PC-9 (cell line): ENCODE measurements at regions not wholly inside any gene's neighbourhood (a gene's known extent, or its start where the extent isn't known, plus 50 kb on each side); places are given as distances from the start of the nearest gene placed in this dataset.
A peak's percentile ranks its signal among the peaks of the same experiment; 100 is the strongest.

Experiments
- BruUV-seq: library from RNA; stranded (reverse); fragments of 400-500 nt; replicated peaks from 2 replicates; lab custom pipeline; 2021; lab: Mats Ljungman, UMichigan
- CTCF ChIA-PET: fragments of 300-600 bp; sonication (Branson Sonifier 250); formaldehyde crosslinking; loops from one replicate; lab custom pipeline; 2022; ENCODE audit warnings: antibody characterized with exemption; lab: Charles Lee
- POLR2A ChIA-PET: fragments of 300-600 bp; sonication (Branson Sonifier 250); formaldehyde crosslinking; loops from one replicate; lab custom pipeline; 2022; ENCODE audit warnings: antibody characterized with exemption; ENCODE audit not compliant: unreplicated experiment; lab: Charles Lee
- DNase-seq, 2 experiments: peaks; one replicate each; pipeline versions ENCODE4 v3.0.0 to v3.0.0-alpha.2; 2015 to 2022; ENCODE audit warnings: mixed read lengths in 1 of 2
- H2AFZ ChIP-seq: fragments of 200-600 bp; sonication (generic); 2 replicates; pipeline ENCODE4 v1.8.1; 2017; ENCODE audit warnings: antibody characterized with exemption
- H3F3A ChIP-seq: fragments of 200-600 bp; sonication (generic); 2 replicates; pipeline ENCODE4 v1.8.1; 2017; ENCODE audit warnings: antibody characterized with exemption, mild to moderate bottlenecking, low read depth; ENCODE audit not compliant: insufficient read depth
- H3K27ac ChIP-seq: fragments of 200-600 bp; sonication (generic); 2 replicates; pipeline ENCODE4 v1.6.1; 2016; ENCODE audit warnings: mixed run types
- H3K27me3 ChIP-seq: fragments of 200-600 bp; sonication (generic); 2 replicates; pipeline ENCODE4 v1.6.1; 2016; ENCODE audit warnings: low read depth, mixed run types; ENCODE audit not compliant: insufficient read depth
- H3K36me3 ChIP-seq: fragments of 200-600 bp; sonication (generic); 2 replicates; pipeline ENCODE4 v1.6.1; 2016; ENCODE audit warnings: low read depth, mixed run types
- H3K4me1 ChIP-seq: fragments of 200-600 bp; sonication (generic); replicated peaks from 2 replicates; pipeline ENCODE4 v1.6.1; 2016; ENCODE audit warnings: mixed run types; ENCODE audit not compliant: insufficient read depth
- H3K4me2 ChIP-seq: fragments of 200-600 bp; sonication (generic); 2 replicates; pipeline ENCODE4 v1.6.1; 2017; ENCODE audit warnings: mixed run types
- H3K4me3 ChIP-seq: fragments of 200-600 bp; sonication (generic); 2 replicates; pipeline ENCODE4 v1.6.1; 2016; ENCODE audit warnings: mixed run types
- H3K79me2 ChIP-seq: fragments of 200-600 bp; sonication (generic); 2 replicates; pipeline ENCODE4 v1.6.1; 2017; ENCODE audit warnings: low read depth, mixed run types
- H3K9me2 ChIP-seq: fragments of 200-600 bp; sonication (generic); 2 replicates; pipeline ENCODE4 v1.8.1; 2017; ENCODE audit warnings: mild to moderate bottlenecking; ENCODE audit not compliant: insufficient read depth
- H3K9me3 ChIP-seq: fragments of 200-600 bp; sonication (generic); 2 replicates; pipeline ENCODE4 v1.8.1; 2016; ENCODE audit warnings: low read depth; ENCODE audit not compliant: insufficient read depth
- H4K20me1 ChIP-seq: fragments of 200-600 bp; sonication (generic); 2 replicates; pipeline ENCODE4 v1.8.1; 2017; ENCODE audit not compliant: insufficient read depth
- CTCF ChIP-seq: fragments of 200-600 bp; sonication (generic); conservative IDR thresholded peaks from 2 replicates; pipeline ENCODE4 v1.6.1; 2017; ENCODE audit warnings: mixed run types, antibody characterized with exemption, mild to moderate bottlenecking, moderate library complexity
- EZH2 ChIP-seq: fragments of 200-600 bp; sonication (generic); IDR thresholded peaks from 2 replicates; pipeline ENCODE4 v1.8.0; 2017; ENCODE audit warnings: antibody characterized with exemption, low read depth
- intact Hi-C: fragments of 100-400 bp; cut with micrococcal nuclease; formaldehyde crosslinking; loops from one replicate; pipeline ENCODE4 v1.10.0; 2022; ENCODE audit not compliant: unreplicated experiment

GRCh38 chr21:43279578-43279894, 110.7 kb downstream of the CRYAA start:
- CTCF ChIA-PET: no interaction called here
- POLR2A ChIA-PET: no interaction called here

GRCh38 chr21:43278766-43279577, 110.2 kb downstream of the CRYAA start:
- POLR2A ChIA-PET: no interaction called here
- intact Hi-C loops: no loop called here
- no peaks in the 10 kb centered on the region for H3K79me2 ChIP-seq

More at GRCh38 chr21:43279578-43279894, 110.7 kb downstream of the CRYAA start:
- DNase-seq: no peak
- Histone ChIP-seq H3K36me3 (no peaks in the 10 kb centered on the region), H3K4me1 (no peaks in the 10 kb centered on the region), H3K79me2 (no peaks in the 10 kb centered on the region), H3K9me2 (no peaks in the 10 kb centered on the region), H3K9me3 (no peaks in the 10 kb centered on the region), H3K4me3 (no peak overlapping the region), H3K27me3 (no peaks in the 10 kb centered on the region), H3K4me2 (no peak overlapping the region), H3K27ac (no peak overlapping the region), H3F3A (no peaks in the 10 kb centered on the region), H2AFZ (no peak overlapping the region), H4K20me1 (no peaks in the 10 kb centered on the region)
- no TSS peak for BruUV-seq
- intact Hi-C loops: no loop called here
- TF ChIP-seq EZH2 (no peak), CTCF (no peak)

GRCh38 chr21:43278359-43278758, 109.6 kb downstream of the CRYAA start:
- CTCF ChIA-PET: no interaction called here
- BruUV-seq: no TSS peak

More at GRCh38 chr21:43278766-43279577, 110.2 kb downstream of the CRYAA start:
- DNase-seq: no peak
- TF ChIP-seq EZH2: no peak
- no peak for TF ChIP-seq CTCF
- Histone ChIP-seq H3K4me3 (no peak overlapping the region), H3K4me1 (no peaks in the 10 kb centered on the region), H3K9me2 (no peaks in the 10 kb centered on the region), H3K36me3 (no peaks in the 10 kb centered on the region), H4K20me1 (no peaks in the 10 kb centered on the region), H3K4me2 (no peak overlapping the region), H3K27me3 (no peaks in the 10 kb centered on the region), H3K27ac (no peak overlapping the region), H2AFZ (no peak overlapping the region), H3K9me3 (no peaks in the 10 kb centered on the region), H3F3A (no peaks in the 10 kb centered on the region)
- CTCF ChIA-PET: no interaction called here
- no TSS peak for BruUV-seq

More at GRCh38 chr21:43278359-43278758, 109.6 kb downstream of the CRYAA start:
- no peak overlapping the region for H2AFZ ChIP-seq
- H3K9me2 ChIP-seq: no peaks in the 10 kb centered on the region
- no peaks in the 10 kb centered on the region for H3K27me3 ChIP-seq
- no peaks in the 10 kb centered on the region for H3K79me2 ChIP-seq
- no peaks in the 10 kb centered on the region for H3K4me1 ChIP-seq
- H3K9me3 ChIP-seq: no peaks in the 10 kb centered on the region
- H3K36me3 ChIP-seq: no peaks in the 10 kb centered on the region
- TF ChIP-seq CTCF (no peak), EZH2 (no peak)
- no peak overlapping the region for H3K4me3 ChIP-seq
- no peaks in the 10 kb centered on the region for H3F3A ChIP-seq
- no peaks in the 10 kb centered on the region for H4K20me1 ChIP-seq
- DNase-seq: peak in 1 of 2 experiments; percentile 14
- POLR2A ChIA-PET: no interaction called here
- intact Hi-C loops: no loop called here
- no peak overlapping the region for H3K27ac ChIP-seq
- H3K4me2 ChIP-seq: no peak overlapping the region
